ENCODE measurements at regions not wholly inside any gene's neighbourhood (a gene's known extent, or its start where the extent isn't known, plus 50 kb on each side); places are given as distances from the start of the nearest gene placed in this dataset.

DNA sequence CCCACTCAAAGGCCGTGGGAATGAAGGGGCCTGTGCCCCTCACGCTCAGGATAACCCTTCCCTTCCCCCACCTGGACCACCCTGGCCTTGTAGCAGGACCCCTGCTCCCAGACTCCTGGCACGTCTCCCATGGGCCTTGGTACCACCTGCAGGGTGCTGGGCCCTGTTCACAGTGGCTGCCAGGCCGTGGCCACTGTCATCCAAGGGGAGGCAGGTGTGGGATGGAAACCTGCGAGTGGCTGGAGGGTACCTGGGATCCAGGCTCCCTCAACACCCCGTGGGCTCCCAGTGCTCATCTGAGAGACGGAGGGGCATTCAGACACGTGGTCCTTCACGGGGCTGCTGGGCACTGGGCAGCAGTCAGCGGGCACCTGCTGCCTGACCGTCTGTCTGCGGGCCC is 75.6 kb upstream of the CIBAR2 start:
- DNase-seq (ENCODE audit: low read depth in 2 of 2): no peak

DNA sequence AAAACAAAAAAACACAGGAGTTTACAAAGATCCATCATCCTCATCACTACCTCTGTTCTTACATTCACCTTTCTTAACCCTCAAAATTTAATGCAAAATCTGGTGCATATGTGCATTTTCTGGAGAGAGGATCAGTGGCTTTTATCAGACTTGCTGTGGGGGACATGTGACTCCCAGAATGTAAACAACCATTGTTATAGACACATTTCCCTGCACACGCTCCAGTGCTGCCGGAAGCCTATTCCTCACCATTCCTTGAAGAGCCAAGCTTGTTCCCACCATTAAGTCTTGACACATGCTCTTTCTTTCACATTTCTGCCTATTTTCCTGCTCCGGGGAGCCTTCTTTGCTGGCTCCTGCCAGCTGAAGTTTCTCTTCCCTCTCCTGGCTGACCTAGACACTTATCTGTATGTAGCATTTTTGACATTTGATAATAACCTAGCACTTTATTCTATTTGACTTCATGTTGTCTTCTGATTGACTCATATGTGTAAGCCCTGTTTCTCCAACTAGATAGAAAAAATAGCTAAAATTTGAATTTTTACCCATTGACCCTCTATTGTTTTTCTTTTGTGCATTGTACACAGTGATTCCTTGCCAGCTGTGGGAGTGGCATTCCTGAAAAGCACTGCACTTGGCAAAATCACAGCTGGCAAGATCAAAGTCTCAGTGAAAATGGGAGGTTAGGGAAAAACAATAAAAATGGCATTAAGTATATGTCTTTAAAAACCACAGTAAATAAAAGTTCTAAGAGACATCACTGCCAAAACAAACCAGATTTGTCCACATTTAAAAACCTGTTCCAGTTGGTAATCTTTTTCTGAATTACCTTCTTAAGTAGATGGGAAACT is 76.8 kb upstream of the CIBAR2 start:
- no peak for DNase-seq (ENCODE audit: low read depth in 2 of 2)

- no peak for DNase-seq (ENCODE audit: low read depth in 2 of 2)
Observed at GRCh38 chr16:85190572-85190971, 78.3 kb upstream of the CIBAR2 start.

- DNase-seq (ENCODE audit: low read depth in 2 of 2): no peak
Observed at GRCh38 chr16:85191341-85191965, 79.2 kb upstream of the CIBAR2 start.

DNA sequence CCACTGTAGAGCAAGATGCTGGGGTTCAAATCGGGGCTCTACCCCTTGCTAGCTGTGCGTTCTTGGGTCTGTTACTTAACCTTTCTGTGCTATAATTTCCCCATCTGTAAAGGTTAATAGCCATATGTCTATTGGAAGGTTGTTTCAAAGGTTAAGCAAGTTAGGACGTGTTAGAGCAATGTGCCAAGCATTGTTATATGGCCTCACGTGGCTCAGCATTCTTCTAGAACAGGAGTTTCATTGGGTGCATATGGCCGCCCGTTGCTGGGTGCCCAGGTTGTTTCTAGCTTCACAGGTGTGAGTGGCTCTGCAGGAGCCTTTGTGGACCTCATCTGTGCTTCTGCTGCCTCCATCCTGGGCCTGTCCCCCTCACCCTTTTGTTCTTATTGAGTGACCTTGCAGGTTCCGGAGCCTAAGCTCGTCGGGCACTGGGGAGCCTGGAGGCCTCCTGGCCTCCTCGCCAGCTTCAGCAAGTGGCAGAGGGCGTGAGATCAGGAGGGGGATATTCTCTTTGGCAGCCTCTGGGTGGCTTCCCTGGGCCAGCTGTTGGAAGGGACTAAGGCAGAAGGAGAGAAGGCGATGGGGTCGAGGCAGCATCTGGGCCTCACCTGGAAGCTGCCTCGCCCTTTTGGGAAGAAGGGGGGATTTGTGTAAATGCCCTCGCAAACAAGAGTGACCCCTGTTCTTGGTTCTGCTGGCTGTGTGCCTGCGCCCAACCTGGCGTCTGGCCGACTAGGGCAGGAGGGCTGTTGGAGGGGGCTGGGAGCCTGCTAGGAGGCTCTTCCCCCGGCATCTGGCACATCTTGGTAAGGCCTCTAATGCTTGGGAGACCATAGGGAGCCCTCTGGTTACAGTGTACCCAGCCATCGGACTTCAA is 80.2 kb upstream of the CIBAR2 start:
- no peak for DNase-seq (ENCODE audit: low read depth in 2 of 2)

DNA sequence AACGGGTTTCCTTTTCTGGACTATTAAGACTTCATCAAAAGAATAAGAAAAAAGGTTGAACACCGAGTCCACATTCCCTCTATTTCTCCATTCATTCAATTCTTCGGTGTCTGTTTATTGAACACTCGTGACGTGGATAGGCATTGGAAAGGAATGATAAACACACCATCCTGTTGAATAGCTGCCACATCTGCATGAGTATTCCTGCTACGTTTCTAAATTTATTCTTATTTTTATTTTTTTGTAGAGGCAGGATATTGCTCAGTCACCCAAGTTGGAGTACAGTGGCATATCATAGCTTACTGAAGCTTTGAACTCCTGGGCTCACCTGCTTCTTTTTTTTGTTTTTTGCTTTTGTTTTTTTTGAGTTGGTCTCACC is 80.8 kb upstream of the CIBAR2 start:
- no peak for DNase-seq (ENCODE audit: low read depth in 2 of 2)

DNA sequence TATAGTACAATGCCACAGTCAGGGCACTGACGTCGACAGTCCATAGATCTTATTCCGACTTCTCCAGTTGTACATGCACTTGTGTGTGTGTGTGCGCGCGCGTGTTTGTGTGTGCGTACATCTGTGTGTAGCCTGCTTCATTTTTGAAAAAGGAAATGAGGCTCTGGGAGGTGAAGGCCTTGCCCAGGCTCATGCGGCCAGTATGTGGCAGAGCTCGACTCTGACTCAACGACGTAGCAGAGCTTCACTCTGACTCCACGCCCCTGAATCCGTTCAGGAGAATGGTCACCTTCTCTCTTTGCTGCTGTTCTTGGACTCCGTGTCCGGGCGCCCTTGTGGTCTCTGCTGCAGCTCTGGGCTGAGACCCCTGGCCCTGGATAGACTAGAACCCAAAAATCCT is 81.6 kb upstream of the CIBAR2 start:
- no peak for DNase-seq (ENCODE audit: low read depth in 2 of 2)

DNA sequence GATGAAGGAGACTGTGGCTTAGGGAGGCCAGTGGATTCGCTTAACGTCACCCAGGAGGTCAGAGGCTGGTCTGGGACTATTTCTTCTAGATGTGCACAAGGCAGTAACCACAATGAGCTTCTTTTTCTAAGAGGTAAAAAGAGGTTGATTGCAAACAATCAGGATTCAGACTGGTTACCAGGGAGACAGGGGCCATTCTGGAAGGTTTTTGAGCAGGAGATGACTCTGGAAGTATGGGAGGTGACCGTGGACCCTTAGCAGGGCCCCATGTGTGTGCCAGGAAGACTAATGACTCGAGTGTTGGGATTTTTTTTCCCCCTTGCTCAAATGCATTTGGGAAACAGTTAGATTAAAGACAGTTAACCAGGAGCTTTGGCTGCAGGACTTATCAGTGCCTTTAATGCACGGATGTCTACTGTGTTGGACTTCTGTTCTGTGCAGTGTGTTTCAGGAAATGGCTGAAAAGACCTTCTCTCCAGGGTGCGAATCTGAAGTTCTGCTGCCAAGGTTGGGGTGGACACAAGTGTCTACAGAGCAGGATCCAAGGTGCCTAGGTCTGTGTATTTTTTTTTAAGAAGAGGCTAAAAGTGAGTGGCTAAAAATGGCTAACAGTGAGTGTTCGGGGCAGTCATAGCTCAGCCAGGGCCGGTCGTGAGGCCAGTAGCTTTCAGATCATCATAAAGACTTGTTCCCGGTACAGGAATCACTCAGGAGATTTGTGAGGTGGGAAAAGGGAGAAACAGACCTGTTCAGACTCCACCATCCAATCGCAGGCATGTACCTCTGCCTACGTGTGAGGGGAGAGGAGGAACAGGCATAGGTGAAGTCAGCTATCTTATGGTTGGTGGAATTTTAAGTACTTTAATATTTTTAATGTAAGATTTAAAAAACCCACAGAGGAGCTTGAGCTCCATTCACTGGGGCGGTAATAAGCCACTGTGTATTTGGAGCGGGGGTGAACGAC is 82.3 kb upstream of the CIBAR2 start:
- DNase-seq (ENCODE audit: low read depth in 2 of 2): no peak

DNA sequence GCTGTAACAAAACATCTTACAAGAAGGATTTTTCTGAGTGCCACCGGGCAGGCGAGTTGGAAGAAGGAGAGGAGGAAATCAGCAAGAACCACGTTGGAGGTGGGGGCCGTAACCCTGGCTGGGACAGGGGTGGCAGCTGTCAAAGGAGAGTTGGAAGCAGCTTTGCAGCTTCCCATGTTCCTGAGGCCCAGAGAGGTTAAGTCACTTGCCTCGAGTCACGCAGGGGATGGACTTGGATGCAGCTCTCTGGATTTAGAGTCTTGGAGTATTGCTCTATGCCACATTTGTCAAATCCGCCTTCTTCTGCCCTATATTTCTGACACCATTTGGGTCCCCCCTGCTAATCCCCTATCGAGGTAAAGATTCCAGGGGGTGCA is 83.0 kb upstream of the CIBAR2 start:
- DNase-seq (ENCODE audit: low read depth in 2 of 2): no peak

DNA sequence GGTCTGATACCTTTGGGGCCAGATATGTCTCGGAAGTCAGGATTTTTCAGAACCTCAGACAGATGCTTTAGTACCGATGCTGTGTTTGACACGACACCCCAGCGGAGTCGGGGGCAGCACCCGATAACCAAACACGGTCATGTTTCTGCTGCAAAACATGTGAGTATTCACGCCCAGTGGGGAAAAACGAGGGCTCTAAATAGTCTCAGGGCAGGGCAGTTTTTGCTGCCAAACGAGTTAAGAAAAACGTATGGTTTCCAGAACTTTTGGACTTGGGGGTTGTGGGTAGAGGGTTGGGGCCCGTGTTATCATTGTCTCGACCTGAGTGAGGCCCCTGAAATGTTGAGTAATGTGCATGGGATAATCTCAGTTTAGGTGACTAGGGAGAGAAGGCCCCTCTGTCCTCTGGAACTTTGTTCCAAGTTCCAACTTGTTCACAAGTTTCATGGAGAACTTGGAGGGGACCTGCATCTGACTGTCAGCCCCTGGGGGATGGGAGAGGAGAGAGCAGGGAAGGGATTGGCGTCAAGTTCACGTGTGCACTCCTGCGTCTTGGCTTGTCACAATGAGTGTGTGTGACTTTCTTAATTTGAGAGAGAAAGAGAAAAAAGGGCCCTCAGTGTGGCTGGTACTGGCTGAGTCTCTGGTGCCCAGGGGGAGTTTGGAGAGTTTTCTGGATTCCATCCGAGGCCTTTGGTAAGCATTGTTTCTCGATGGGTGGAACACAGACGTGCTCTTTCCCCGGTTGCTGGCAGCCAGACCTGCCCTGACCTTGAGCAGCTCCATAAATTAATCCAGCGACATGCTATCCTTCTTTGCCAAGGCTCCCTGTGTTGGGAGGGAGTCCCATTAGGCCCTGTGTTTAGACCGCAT is 83.9 kb upstream of the CIBAR2 start:
- DNase-seq (ENCODE audit: low read depth in 2 of 2): no peak

DNA sequence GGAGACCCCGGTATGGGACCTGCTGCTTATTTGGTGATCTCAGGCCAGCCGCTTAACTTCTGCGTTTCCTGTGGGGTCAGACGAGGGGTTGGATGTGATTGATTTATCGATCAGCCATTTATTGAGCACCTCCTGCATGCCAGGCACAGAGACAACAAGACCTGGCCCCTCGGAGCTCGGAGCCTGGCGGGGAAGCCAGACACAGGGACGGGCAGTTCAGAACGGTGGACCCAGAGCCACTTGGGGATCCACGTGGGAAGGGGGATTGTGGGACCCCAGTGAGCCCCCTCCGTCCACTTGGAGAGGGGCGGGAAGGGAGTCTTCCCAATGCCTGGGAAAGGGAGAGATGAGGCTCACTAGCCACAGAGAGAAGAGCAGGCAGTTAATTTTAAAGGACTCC is 84.7 kb upstream of the CIBAR2 start:
- no peak for DNase-seq (ENCODE audit: low read depth in 2 of 2)

DNA sequence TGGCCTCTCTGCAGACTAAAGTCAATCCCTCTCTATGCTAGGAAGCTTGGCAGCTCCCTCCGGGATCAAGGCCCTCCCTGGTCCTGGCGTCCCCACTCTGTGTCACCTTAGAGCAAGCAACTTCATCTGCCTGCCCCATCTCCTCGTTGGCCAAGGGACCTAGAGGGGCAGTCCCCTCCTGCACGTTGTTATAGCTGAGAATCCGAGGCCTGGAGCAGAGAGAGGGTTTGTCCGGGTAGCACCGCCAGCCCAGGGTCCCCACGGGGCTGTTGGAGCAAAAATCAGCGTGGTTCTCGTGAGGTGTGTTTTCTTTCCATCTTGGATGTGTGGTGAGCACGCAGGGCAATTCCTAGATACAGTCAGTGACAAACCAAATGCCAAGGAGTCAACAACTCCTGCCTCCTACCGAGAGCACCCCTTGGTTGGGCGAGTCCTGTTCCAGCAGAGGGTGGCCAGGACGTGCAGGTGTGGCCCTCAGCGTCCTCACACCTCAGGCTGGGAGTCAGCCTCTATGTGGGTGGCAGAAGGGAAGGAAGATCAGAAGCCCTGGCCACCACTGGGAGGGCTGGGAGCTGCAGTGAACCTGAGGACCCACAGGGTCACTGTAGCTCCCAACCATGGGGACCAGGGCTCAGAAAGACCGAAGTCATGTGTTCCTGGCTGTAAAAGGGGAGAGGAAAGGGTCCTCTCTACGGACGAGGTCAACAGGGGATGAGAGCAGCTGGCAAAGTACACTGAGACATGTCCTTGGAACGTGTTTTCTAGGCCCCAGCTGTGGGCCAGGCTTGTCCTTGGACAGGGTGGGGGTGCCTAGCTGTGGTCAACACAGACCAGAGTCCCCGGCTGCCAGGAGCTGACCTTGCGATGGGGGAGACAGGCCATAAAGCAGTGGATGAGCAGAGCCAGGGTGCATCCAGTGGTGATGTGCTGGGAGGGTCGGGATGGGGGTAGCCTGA is 85.6 kb upstream of the CIBAR2 start:
- DNase-seq (ENCODE audit: low read depth in 2 of 2): no peak

DNA sequence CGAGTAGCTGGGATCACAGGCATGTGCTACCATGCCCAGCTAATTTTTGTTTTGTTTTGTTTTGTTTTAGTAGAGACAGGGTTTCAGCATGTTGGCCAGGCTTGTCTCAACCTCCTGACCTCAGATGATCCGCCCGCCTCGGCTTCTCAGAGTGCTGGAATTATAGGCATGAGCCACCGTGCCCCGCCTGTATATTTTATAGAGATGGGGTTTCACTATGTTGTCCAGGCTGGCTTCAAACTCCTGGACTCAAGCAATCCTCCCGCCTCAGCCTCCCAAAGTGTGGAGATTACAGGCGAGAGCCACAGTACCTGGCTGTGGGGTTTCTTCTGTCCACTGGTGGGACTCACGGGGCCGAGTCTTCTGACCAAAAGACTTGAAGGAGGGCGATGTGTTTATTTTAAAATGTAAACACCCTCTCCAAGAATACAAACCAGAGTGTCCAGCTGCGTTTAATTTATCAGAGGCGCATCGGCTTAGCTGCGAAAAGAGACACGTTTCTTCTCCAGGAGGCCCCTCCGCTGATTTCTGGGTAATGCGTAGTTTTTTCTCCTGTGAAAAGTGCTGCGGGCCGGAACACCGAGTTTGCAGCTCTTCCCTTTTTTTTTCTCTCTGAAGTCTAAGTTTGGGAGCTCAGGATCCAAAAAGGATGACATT is 86.9 kb upstream of the CIBAR2 start:
- no peak for DNase-seq (ENCODE audit: low read depth in 2 of 2)

DNA sequence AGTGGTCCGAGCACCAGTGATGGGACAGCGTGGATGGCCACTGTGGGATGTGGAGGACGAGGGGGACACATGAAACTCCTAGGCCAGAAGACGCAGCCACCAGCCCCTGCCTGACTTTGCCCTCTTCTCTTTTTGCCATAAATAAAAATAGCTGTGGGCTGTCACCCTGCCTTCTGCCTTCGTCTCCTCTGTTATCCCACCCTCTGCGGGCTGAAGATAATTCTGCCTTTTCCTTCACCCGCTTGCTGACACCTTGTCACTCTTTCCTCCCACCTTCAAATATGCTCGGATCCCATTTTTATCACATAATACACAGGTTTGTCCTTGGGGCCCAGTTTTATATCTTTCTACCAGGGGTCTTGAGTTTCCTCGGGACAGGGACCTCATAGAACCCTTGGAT is 87.6 kb upstream of the CIBAR2 start:
- DNase-seq (ENCODE audit: low read depth in 2 of 2): no peak

- no peak for DNase-seq (ENCODE audit: low read depth in 2 of 2)
Observed at GRCh38 chr16:85200471-85201278, 88.4 kb upstream of the CIBAR2 start.

DNA sequence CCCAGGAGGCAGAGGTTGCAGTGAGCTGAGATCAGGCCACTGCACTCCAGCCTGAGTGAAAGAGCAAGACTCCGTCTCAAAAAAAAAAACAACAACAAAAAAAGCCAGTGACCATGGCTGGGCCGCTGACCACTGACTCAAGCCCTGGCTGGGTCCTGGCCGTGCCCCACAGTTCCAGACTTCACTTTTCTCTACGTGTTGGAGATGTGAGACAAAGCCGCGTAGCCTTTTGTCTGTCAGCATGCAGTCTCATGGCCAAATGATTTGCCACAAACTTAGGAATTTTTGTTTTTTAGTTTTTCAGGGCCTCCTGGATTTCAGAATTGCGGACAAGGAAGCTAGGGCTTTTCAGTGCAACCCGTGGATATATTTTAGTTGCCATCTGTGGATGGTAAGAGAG is 89.3 kb upstream of the CIBAR2 start:
- no peak for DNase-seq (ENCODE audit: low read depth in 2 of 2)

DNA sequence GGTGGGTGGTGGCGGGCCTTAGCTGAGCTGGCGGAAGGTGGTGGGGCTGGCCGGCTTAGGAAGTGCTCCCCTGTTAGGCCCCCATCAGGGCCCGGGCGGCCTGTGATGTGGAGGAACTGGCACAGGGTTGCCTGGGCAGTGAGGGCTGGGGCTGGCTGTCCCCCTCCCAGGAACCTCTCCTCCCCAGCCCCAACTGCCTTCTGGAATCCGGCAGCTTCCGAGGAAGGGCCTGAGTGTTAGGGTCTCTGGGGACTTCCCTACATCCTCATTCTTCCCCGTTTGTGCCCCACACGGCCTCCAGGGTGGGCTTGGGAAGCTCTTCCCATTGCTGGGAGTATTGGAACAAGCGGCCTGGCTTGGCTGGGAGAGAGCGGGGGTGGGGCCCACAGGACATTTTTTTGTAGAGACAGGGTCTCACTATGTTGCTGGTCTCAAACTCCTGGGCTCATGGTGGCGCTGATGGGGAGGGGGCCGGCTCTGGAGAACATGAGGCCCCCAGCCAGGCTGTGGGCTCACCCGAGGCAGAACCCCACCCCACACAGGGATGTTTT is 89.9 kb upstream of the CIBAR2 start:
- no peak for DNase-seq (ENCODE audit: low read depth in 2 of 2)

All from stimulated activated CD4-positive, alpha-beta T cell treated with anti-CD3 and anti-CD28 coated beads, Interleukin-1b, Interleukin-23, amount 100 ng/mL, for 4 hours (primary cell).